GM12878 (cell line): ENCODE measurements at regions not wholly inside any gene's neighbourhood (a gene's known extent, or its start where the extent isn't known, plus 50 kb on each side); places are given as distances from the start of the nearest gene placed in this dataset.

Source experiments
- ATAC-seq: fragments of 200-7000 bp; cut with Tn5 transposase; 3 replicates; pipeline ENCODE4 v1.9.1; 2020; ENCODE audit warnings: mild to moderate bottlenecking, moderate library complexity
- BruUV-seq: library from RNA; stranded (reverse); fragments of 400-500 nt; replicated peaks from 2 replicates; lab custom pipeline; 2021; lab: Mats Ljungman, UMichigan
- CTCF ChIA-PET: fragments of 300-600 bp; sonication (Branson Sonifier 250); formaldehyde crosslinking; extraction: SDS; loops from one replicate; lab custom pipeline; 2021; ENCODE audit warnings: inconsistent platforms; lab: Yijun Ruan, JAX
- POLR2A ChIA-PET: fragments of 350-600 bp; formaldehyde crosslinking; extraction: SDS; loops from one replicate; lab custom pipeline; 2021; ENCODE audit warnings: inconsistent platforms; lab: Charles Lee
- RAD21 ChIA-PET: fragments of 300-600 bp; sonication (Branson Sonifier 250); formaldehyde crosslinking; loops from one replicate; lab custom pipeline; 2023; ENCODE audit warnings: antibody characterized with exemption; ENCODE audit not compliant: unreplicated experiment; lab: Charles Lee
- SMC1A ChIA-PET: fragments of 300-600 bp; sonication (Branson Sonifier 250); formaldehyde crosslinking; loops from one replicate; lab custom pipeline; 2023; ENCODE audit not compliant: unreplicated experiment, uncharacterized antibody; lab: Charles Lee
- DNase-seq: peaks from one replicate; pipeline ENCODE4 v3.0.0-alpha.2; 2011; ENCODE audit warnings: low read depth, low spot score
- FAIRE-seq: peaks from 3 replicates; lab custom pipeline; 2011; peaks lifted over from hg19 to GRCh38; lab: Jason Lieb, UNC
- H2AFZ ChIP-seq: 2 replicates; pipeline ENCODE4 v1.6.0; 2011; ENCODE audit warnings: low read depth, low read length, control low read depth; ENCODE audit not compliant: control insufficient read depth
- H3K27ac ChIP-seq: 2 replicates; pipeline ENCODE4 v1.5.1; 2011; ENCODE audit warnings: control low read depth; ENCODE audit not compliant: control insufficient read depth, insufficient read depth
- H3K27me3 ChIP-seq, 2 experiments: replicated peaks in 1 of 2; 2 replicates each; pipeline versions ENCODE4 v1.6.0 to v1.6.1; 2011; ENCODE audit warnings: low read length in 1 of 2; ENCODE audit not compliant: control insufficient read depth in 2 of 2, insufficient read depth in 2 of 2
- H3K36me3 ChIP-seq, 2 experiments: 2 replicates each; pipeline ENCODE4 v1.5.1; 2011; ENCODE audit warnings: low read length in 1 of 2; ENCODE audit not compliant: control insufficient read depth in 2 of 2, insufficient read depth in 2 of 2
- H3K4me1 ChIP-seq: 2 replicates; pipeline ENCODE4 v1.6.1; 2011; ENCODE audit warnings: mild to moderate bottlenecking, low read length, moderate library complexity, mixed read lengths; ENCODE audit not compliant: control insufficient read depth, insufficient read depth
- H3K4me2 ChIP-seq: 2 replicates; pipeline ENCODE4 v1.6.0; 2011; ENCODE audit warnings: control low read depth; ENCODE audit not compliant: control insufficient read depth, insufficient read depth
- H3K4me3 ChIP-seq: fragments of 200-600 bp; sonication (generic); 2 replicates; pipeline ENCODE4 v1.5.1; 2016
- H3K79me2 ChIP-seq: 2 replicates; pipeline ENCODE4 v1.6.0; 2011; ENCODE audit warnings: low read length; ENCODE audit not compliant: control insufficient read depth, insufficient read depth
- H3K9ac ChIP-seq: 2 replicates; pipeline ENCODE4 v1.8.0; 2011; ENCODE audit warnings: low read length, control low read depth, mixed read lengths; ENCODE audit not compliant: control insufficient read depth, insufficient read depth
- H3K9me3 ChIP-seq: replicated peaks from 3 replicates; pipeline ENCODE4 v1.5.1; 2011; ENCODE audit warnings: mild to moderate bottlenecking, low read length; ENCODE audit not compliant: control insufficient read depth, insufficient read depth
- H4K20me1 ChIP-seq: 2 replicates; pipeline ENCODE4 v1.6.0; 2011; ENCODE audit not compliant: control insufficient read depth, insufficient read depth
- BCL3 ChIP-seq: IDR thresholded peaks from 2 replicates; pipeline ENCODE4 v1.6.1; 2011; ENCODE audit warnings: borderline replicate concordance, low read depth, mild to moderate bottlenecking, moderate library complexity, low read length; ENCODE audit not compliant: insufficient read depth, poor library complexity, severe bottlenecking
- EZH2 ChIP-seq: IDR thresholded peaks from 2 replicates; pipeline ENCODE4 v1.6.1; 2012; ENCODE audit warnings: low read depth, mild to moderate bottlenecking, control low read depth, inconsistent platforms, low read length, borderline replicate concordance; ENCODE audit not compliant: control insufficient read depth
- HCFC1 ChIP-seq: fragments of 150-350 bp; IDR thresholded peaks from 2 replicates; pipeline ENCODE4 v1.6.1; 2014; ENCODE audit warnings: low read length
- PML ChIP-seq: IDR thresholded peaks from 2 replicates; pipeline ENCODE4 v1.6.1; 2012; ENCODE audit warnings: low read length, inconsistent platforms
- SPI1 ChIP-seq: IDR thresholded peaks from 2 replicates; pipeline ENCODE4 v1.6.1; 2011; ENCODE audit warnings: low read depth, mild to moderate bottlenecking, low read length, moderate library complexity, borderline replicate concordance; ENCODE audit not compliant: insufficient read depth
- WRNIP1 ChIP-seq: IDR thresholded peaks from 2 replicates; pipeline ENCODE4 v1.6.1; 2011; ENCODE audit warnings: low read depth, low read length, improper control_type of control experiment, borderline replicate concordance
- ZZZ3 ChIP-seq: IDR thresholded peaks from 2 replicates; pipeline ENCODE4 v1.6.1; 2011; ENCODE audit warnings: low read depth; ENCODE audit not compliant: control insufficient read depth, insufficient read length
- WGBS: methylation state at CpG from one replicate; pipeline ENCODE4 v1.1.6; 2016; ENCODE audit warnings: low lambda C conversion rate; ENCODE audit not compliant: insufficient replicate concordance, insufficient coverage; ENCODE audit errors: missing lambda C conversion rate; 5-methylcytosine and 5-hydroxymethylcytosine counted together
- in situ Hi-C: fragments of 300-500 bp; cut with MboI; formaldehyde crosslinking; loops from 9 replicates; pipeline ENCODE4 v1.14.3; 2018; ENCODE audit warnings: mixed read lengths
- intact Hi-C: fragments of 100-400 bp; cut with micrococcal nuclease; formaldehyde crosslinking; loops from one replicate; pipeline ENCODE4 v1.14.2; 2022; ENCODE audit not compliant: unreplicated experiment

GRCh38 chr15:39474657-39475056, 106.2 kb upstream of the THBS1 start (continued):
- TF ChIP-seq EZH2 = no peak
- TF ChIP-seq, all 136 proteins: peak for 0

- ChIA-PET CTCF (interaction anchor here (0.6 to 0.7 kb wide), 3 partner anchors 9 to 611 kb away, joined by 3 to 6 read pairs (median 4); no protein-coding TSS in a partner anchor), POLR2A (interaction anchor here (0.5 kb wide), 2 partner anchors 787 to 1197 kb away, joined by 3 to 4 read pairs; no protein-coding TSS in a partner anchor), SMC1A (interaction anchor here (1.0 to 1.1 kb wide), 2 partner anchors 10 to 15 kb away, joined by 3 to 4 read pairs; no protein-coding TSS in a partner anchor), RAD21 (no interaction called here)
- no peak for TF ChIP-seq HCFC1
- TF ChIP-seq BCL3 = no peak
- TF ChIP-seq EZH2 = no peak
- TF ChIP-seq WRNIP1 = no peak
- TF ChIP-seq SPI1 = no peak
- TF ChIP-seq PML = no peak
- TF ChIP-seq ZZZ3 = no peak
- Histone ChIP-seq H2AFZ (no peak overlapping the region), H3K36me3 (no peaks in the 10 kb centered on the region), H3K79me2 (no peaks in the 10 kb centered on the region), H3K4me3 (no peak overlapping the region), H4K20me1 (no peaks in the 10 kb centered on the region), H3K9me3 (no peaks in the 10 kb centered on the region), H3K4me1 (no peaks in the 10 kb centered on the region), H3K9ac (no peak overlapping the region), H3K27me3 (no peaks in the 10 kb centered on the region), H3K4me2 (no peak overlapping the region), H3K27ac (no peak overlapping the region)
- FAIRE-seq (no peak), DNase-seq (no peak), ATAC-seq (peak; percentile 83)
- intact Hi-C loops = no loop called here
- in situ Hi-C loops = no loop called here
- 2% methylated on average over 3 of the region's 3 CpGs for WGBS
- BruUV-seq = no TSS peak
Measured at GRCh38 chr15:39478996-39479395, 101.9 kb upstream of the THBS1 start.
